ENCODE measurements at regions not wholly inside any gene's neighbourhood (a gene's known extent, or its start where the extent isn't known, plus 50 kb on each side); places are given as distances from the start of the nearest gene placed in this dataset.

- TF ChIP-seq CTCF (IDR thresholded peaks at IDR 0.05; ENCODE audit: insufficient read depth, low read length, poor library complexity, severe bottlenecking) (no peak), EZH2phosphoT487 (conservative IDR thresholded peaks at IDR 0.05; ENCODE audit: low read length) (no peak)
Observed at GRCh38 chr2:238682536-238682935, 165.3 kb upstream of the TWIST2 start.
